NCI-H345 (cell line): ENCODE measurements at regions not wholly inside any gene's neighbourhood (a gene's known extent, or its start where the extent isn't known, plus 50 kb on each side); places are given as distances from the start of the nearest gene placed in this dataset.
A peak's percentile ranks its signal among the peaks of the same experiment; 100 is the strongest.
"Not testable (repeated sequence)": the region's sequence is repeated elsewhere in the genome, so short reads cannot be mapped to it uniquely, and the experiment has no call there.

ENCODE experiments used
- DNase-seq: peaks from one replicate; lab custom pipeline; 2025; lab: John Stamatoyannopoulos, UW

DNA sequence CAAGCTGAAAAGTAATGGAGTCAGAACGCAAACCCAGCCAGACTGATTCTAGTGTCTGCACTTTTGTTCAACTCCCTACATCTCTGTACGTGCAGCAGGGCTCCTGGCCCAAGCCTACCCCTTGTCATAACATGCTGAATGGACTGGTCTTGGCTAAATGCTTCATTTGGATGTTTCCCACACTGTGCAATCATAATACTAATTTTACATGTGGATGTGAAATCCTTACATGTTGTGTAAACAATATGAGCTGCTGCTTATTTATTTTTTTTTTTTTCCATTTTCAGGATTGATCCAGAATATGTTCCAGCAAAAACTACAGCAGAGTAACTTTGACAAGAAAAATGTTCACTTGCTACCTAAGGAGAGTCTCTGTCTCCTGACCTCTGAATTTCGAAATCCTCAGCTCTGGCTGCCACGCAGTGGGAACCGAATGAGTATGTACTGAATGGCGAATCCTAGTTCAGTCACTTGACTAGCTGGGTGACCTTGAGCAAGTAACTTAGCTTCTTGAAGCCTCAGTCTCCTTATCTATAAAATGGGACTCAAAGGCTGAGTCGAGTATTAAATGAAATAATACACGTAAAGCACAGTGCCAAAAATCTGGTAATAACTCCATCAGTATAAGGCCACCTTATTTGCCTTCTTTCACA lies 133.4 kb downstream of the EHF start:
- DNase-seq = no peak

DNA sequence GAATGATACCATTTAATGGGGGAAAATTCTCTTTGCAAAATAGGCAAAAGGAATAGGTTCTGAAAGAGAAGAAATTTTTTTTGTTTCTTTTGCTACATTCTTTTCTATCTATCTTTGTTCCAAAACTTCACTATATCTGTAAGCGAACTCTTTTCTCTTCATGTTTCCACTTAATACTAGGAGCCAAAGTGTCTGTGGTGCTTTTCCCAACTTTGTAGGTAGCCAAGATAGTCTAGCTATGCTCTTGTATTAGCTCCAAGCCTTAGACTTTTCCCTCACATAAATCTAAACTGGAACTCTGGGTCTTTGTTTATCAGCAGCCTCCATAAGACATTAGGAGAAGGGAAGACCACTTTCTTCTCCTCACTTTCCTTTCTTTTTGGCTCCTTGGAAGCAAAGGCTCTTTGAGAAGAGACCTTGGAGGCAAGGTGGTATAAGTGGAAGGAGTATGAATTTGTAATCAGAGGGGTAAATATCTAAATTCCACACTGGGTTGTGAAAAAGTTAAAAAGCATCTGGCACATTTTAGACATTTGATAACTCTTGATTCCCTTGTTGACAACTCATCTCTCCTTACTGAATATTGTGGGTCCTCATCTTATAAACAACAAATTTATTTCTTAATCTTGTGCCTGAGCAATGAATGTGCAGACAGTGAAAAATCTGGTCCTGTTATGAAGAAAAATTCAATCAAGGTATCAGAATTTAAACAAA lies 130.0 kb downstream of the EHF start:
- no peak for DNase-seq

DNA sequence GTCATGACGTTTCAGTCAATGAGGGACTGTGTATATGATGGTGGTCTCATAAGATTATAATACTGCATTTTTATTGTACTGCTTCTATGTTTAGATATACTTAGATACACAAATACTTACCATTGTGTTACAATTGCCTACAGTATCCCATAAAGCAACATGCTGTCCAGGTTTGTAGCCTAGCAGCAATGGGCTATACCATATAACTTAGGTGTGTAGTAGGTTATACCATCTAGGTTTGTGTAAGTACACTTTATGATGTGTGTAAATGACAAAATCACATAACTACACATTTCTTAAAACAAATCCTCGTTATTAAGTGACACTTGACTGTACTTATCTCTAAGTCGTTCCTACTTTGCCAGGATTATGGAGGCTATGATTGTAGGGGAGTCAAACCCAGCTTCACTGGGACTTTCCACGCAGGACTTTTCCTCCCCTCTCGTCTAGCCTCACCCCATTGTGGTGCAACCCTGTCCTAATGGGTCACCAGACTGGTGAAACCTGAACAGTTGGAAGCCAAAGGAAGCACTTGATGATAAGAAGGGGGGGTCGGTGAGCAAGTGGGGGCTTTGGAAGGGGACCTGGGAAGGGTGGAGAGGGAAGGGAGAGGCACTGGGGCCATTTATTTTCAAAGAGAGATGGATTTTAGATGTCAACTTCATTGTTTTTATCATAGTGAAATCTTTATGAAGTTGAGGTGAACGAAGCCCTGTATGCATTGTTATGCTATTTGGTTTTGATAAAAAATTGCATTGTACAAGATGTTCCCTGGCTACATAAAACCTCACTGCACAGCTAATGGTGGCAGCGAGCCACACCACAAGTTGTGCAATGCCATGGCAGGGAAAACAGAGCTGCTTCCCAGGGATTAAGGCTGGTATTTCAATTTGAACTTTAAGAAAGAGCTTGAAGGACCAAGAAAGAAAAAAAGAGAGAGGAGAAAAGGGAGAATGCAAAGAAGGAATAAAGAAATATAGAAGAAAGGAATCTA lies 129.1 kb downstream of the EHF start:
- DNase-seq = no peak

DNA sequence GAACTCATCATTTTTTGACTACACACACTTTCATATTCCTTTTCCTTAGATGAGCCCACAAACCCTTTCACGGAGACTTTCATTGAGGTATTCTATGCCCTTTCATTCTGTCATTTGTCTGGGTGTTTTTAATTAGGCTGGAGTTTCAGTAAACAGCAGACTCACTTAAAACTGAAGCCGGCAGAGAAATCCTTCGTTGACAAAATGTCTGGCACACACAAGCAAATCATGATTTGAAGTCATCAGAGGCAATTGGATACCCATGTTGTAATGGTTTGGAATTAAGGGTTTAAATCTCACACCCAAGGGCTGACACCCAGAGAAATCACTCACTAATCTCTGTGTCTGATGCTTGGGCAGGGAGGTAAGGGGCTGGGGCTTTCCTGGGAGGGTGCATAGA lies 127.1 kb downstream of the EHF start:
- no peak for DNase-seq

DNA sequence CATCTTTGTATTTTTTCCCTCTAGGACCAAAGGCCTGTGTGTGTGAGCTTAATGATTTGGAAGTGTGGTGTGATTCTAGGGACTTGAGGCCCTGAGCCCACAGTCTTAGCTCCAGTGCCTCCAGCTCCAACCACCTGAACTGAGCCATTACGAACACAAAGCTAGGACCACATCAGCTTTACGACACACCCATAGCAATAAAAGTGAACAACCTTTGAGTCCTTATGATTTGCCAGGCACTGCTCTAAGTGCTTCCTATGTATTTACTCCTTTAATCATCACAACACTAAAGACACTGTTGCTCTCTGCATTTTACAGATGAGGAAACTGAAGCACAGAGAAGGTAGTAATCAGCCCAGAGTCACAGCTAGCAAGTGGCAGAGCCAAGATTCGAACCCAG lies 126.4 kb downstream of the EHF start:
- DNase-seq = no peak

DNA sequence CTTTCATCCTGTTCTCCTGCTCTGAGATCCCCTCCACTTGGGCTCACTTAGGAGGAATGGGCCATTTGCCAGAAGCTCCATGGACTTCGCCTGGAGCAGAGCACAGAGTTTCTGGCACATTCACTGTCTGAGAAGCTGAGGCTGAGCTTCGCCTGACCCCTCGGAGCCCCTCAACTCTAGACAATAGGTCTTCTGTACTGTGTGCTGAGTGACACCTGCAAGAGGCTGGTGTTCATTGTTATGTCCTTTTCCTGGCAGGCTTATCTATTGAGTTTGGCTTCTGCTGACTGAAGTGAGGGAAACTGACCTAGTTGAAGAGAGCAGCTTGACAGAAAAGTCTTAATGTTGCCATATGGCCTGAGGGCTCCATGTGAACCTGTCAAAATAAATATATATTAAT lies 124.3 kb downstream of the EHF start:
- DNase-seq = peak; percentile 49

DNA sequence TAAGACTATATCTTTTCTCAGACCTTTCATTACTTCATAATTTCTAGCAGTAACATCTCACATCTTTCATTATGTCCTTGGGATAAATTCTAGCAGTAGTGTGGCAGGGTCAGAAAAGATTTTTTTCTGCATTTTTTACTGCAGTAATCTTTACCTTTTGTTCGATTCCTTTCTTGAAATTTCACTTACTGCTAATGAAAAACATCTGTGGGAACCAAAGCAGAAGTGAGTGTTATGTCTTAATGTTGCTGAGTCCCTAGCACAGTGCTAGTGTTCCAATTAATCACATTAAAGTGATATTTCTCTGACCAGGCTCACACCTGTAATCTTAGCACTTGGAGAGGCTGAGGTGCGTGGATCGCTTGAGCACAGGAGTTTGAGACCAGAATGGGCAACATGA lies 123.6 kb downstream of the EHF start:
- DNase-seq = no peak

DNA sequence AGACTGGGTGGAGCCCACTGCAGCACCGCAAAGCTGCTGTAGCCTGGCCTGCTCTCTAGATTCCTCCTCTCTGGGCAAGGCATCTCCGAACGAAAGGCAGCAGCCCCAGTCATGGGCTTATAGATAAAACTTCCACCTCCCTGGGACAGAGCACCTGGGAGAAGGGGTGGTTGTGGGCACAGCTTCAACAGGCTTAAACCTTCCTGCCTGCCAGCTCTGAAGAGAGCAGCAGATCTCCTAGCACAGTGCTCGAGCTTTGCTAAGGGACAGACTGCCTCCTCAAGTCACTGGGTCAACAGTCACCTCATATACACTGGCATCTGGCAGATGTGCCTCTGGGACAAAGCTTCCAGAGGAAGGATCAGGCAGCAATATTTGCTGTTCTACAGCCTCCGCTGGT lies 117.3 kb downstream of the EHF start:
- DNase-seq = no peak

DNA sequence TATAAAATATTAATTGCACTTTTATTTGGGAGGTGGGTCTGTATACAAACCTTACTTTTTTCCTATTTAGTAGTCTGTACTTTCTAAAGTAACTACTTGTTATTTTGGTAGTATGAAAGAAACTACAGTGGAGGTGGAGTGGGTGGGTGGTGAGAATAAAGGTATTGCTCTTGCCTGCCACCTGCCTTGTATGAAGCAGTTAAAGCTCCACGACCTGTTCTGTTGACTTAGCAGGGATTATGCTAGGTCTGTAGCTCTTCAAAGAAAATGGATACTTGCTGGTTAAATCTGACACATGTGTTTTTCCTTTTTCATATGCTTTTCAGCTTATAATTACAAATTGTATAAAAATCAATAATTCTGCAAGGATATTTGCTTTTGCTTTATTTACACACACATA lies 111.9 kb downstream of the EHF start:
- DNase-seq = peak; percentile 31

DNA sequence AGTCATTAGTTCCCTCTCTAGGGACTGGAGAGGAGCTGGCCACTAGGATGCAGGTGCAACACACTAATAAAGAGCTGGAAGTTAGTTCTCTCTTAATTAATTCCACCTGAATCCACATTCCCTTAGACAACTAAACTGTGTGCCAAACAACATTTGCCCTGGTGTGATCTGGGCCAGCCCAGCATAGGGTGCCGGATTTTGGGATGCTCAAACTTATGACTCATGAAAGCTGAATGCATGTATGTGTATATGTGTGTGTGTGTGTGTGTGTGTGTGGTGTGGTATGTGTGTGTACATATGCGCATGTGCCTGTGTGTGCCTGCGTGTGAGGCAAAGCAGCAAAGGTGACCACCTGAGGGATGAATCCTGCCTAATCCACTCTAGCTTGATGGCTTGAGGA lies 110.7 kb downstream of the EHF start:
- no peak for DNase-seq

DNA sequence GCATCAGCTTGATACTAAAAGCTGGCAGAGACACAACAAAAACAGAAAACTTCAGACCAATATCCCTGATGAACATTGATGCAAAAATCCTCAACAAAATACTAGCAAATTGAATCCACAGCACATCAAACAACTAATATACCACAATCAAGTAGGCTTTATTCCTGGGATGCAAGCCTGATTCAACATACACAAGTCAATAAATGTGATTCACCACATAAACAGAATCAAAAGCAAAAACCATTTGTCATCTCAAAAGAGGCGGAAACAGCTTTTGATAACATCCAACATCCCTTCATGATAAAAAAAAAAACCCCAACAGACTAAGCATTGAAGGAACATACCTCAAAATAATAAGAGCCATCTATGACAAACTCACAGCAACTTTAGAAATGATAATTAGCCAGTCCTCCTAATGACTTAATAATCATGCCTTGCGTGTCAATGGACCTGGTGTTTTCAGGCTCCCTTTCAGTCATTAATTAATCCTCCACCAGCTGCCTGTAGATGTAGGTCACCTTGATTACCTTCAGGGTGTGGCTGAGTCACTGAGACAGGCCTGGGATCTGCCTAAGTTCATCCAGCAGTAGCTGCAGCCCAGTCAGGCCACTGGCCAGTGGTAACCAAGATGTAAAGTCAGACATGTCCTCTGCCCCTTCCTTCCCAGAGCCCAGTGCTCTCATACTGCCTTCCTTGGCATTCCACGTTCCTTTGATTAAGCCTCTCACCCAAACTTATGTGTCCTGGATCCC lies 109.8 kb downstream of the EHF start:
- no peak for DNase-seq

DNA sequence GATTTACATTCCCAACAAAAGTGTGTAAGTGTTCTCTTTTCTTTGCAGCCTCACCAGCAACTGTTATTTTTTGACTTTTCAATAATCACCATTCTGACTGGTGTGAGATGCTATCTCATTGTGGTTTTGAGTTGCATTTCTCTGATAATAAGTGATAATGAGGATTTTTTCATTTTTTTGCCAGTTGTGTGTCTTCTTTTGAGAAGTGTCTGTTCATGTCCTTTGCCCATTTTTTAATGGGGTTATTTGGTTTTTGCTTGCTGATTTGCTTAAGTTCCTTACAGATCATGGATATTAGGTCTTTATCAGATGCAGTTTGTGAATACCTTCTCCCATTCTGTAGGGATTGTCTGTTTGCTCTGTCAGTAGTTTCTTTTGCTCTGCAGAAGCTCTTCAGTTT lies 107.7 kb downstream of the EHF start:
- DNase-seq = no peak

DNA sequence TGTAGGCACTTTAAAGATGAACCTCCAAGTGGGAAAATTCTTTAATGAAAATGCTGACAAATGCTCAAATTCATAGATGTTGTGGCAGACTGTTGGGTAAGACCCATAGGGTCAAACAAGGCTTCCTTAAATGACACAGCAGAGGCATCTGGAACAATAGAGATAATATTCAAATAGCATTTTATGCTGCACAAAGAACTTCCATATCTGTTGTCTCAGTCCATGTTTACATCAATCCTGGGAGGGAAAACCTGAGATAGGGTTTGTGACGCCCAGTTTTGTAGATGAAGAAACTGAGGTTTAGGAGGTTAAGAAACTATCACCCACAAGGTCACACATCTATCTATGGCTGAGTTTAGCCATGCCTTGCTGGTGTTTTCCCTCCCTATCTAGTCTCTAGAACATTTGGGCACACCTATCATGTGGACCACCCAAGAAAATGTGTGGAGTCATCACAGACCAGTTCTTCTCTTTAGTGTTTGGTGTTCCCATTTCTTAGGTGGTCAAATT lies 106.4 kb downstream of the EHF start:
- no peak for DNase-seq

DNA sequence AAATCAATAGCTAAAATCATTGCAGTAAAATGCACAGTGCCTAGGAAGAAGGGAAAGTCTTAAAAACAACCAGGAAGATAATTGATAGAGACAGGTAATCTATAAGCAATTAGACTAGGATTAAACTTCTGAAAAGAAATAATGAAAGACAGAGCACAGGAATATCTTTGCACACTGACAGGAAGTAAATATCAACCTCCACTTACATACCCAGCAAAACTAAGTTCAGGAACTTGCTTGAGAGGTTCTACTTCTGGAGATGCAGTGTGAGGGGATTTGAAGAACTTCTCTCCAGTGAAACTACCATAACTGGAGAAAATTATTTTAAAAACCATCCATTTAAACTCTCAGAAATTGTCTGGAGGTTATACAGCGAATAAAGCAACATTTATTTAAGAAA lies 104.1 kb downstream of the EHF start:
- DNase-seq = no peak

DNA sequence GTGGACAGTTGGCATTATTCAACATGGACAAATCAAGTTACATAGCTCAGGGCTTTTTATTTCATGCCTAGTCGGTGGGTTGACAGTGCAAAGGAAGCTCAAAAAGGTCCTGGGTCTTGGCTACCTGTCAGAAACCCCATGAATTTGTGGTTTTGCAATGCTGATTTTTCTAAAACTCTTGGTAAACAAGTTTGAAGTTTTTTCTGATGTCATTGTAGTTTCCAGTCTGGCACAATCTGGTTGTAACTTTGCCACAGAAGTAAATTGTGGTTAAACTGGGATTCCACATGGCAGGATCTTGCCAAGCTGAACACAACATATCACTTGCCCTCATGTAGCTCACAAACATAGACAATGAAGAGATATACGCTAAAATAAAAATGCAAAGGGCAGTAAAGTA lies 100.8 kb downstream of the EHF start:
- no peak for DNase-seq

DNA sequence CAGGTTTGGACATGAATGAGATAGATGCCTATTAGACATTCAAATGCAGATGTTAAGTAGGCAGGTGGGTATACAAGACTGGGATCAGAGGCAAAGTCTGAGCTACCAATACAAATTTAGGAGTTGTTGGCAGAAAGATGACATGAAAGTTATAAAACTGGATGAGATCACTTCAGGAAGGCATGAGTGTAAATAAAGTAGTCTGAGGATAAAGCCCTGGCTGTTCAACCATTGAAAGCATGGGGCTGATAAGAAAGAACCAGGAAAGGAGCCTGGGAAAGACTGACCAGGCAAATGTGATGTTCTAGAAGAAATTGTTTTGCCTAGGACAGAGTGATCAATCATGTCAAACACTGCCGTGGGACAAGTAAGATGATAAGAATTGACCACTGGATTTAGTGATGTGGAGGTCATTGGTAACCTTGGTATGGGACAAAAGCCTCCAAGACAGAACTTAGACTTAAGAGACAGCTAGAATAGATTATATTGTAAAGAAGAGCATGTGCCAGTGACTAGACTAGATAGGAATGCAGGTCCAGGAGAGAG lies 98.5 kb downstream of the EHF start:
- DNase-seq = no peak

DNA sequence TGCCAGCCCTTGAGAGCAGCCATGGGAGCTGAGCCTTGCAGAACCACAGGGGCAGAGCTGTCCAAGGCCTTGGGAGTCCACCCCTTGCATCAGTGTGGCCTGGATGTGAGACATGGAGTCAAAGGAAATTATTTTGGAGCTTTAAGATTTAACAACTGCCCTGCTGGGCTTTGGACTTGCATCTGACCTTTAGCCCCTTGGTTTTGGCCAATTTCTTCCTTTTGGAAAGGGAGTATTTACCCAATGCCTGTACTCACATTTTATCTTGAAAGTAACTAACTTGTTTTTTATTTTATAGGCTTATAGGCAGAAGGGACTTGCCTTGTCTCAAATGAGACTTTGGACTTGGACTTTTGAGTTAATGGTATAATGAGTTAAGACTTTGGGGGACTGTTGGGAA lies 92.7 kb downstream of the EHF start:
- DNase-seq = not testable (repeated sequence)
